ENCODE measurements at regions not wholly inside any gene's neighbourhood (a gene's known extent, or its start where the extent isn't known, plus 50 kb on each side); places are given as distances from the start of the nearest gene placed in this dataset.

DNA sequence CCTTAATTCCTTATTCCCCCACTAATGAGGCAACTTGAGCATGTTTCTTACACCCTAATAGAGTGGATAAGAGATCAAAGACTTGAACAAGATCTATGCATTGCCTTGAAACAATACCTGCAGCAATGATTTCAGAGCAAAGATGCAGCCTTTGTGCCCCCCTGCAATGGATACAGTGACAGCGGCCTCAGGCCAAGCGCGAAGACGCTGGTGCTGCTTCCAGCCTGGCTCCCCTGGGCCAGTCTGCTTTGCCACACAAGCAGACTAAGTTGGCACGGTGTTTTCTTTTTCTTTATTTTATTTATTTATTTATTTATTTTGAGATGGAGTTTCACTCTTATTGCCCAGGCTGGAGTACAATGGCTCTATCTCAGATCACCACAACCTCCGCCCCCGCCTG is 179.8 kb upstream of the S1PR3 start:
- TF ChIP-seq MAFK (IDR thresholded peaks at IDR 0.05; ENCODE audit: low read depth, low read length) (no peak), RFX5 (IDR thresholded peaks at IDR 0.05; ENCODE audit: low read depth, low read length) (no peak), POLR2A (IDR thresholded peaks at IDR 0.05; ENCODE audit: low read depth, low read length) (no peak), RAD21 (IDR thresholded peaks at IDR 0.05; ENCODE audit: low read length) (no peak), RCOR1 (IDR thresholded peaks at IDR 0.05; ENCODE audit: insufficient replicate concordance, low read length) (no peak), CHD1 (IDR thresholded peaks at IDR 0.05; ENCODE audit: low read depth, low read length) (no peak), CEBPB (IDR thresholded peaks at IDR 0.05; ENCODE audit: low read depth, low read length) (no peak), FOS (IDR thresholded peaks at IDR 0.05; ENCODE audit: low read depth, low read length) (no peak)
- TF ChIP-seq, protein P1, sequence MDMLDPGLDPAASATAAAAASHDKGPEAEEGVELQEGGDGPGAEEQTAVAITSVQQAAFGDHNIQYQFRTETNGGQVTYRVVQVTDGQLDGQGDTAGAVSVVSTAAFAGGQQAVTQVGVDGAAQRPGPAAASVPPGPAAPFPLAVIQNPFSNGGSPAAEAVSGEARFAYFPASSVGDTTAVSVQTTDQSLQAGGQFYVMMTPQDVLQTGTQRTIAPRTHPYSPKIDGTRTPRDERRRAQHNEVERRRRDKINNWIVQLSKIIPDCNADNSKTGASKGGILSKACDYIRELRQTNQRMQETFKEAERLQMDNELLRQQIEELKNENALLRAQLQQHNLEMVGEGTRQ (IDR thresholded peaks at IDR 0.05; ENCODE audit: low read depth, low read length): no peak
- TF ChIP-seq, protein P2, sequence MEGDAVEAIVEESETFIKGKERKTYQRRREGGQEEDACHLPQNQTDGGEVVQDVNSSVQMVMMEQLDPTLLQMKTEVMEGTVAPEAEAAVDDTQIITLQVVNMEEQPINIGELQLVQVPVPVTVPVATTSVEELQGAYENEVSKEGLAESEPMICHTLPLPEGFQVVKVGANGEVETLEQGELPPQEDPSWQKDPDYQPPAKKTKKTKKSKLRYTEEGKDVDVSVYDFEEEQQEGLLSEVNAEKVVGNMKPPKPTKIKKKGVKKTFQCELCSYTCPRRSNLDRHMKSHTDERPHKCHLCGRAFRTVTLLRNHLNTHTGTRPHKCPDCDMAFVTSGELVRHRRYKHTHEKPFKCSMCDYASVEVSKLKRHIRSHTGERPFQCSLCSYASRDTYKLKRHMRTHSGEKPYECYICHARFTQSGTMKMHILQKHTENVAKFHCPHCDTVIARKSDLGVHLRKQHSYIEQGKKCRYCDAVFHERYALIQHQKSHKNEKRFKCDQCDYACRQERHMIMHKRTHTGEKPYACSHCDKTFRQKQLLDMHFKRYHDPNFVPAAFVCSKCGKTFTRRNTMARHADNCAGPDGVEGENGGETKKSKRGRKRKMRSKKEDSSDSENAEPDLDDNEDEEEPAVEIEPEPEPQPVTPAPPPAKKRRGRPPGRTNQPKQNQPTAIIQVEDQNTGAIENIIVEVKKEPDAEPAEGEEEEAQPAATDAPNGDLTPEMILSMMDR (conservative IDR thresholded peaks at IDR 0.05; ENCODE audit: low read depth, low read length): no peak

All from IMR-90 (cell line).